ENCODE measurements at regions not wholly inside any gene's neighbourhood (a gene's known extent, or its start where the extent isn't known, plus 50 kb on each side); places are given as distances from the start of the nearest gene placed in this dataset.
"Not testable (repeated sequence)": the region's sequence is repeated elsewhere in the genome, so short reads cannot be mapped to it uniquely, and the experiment has no call there.

DNA sequence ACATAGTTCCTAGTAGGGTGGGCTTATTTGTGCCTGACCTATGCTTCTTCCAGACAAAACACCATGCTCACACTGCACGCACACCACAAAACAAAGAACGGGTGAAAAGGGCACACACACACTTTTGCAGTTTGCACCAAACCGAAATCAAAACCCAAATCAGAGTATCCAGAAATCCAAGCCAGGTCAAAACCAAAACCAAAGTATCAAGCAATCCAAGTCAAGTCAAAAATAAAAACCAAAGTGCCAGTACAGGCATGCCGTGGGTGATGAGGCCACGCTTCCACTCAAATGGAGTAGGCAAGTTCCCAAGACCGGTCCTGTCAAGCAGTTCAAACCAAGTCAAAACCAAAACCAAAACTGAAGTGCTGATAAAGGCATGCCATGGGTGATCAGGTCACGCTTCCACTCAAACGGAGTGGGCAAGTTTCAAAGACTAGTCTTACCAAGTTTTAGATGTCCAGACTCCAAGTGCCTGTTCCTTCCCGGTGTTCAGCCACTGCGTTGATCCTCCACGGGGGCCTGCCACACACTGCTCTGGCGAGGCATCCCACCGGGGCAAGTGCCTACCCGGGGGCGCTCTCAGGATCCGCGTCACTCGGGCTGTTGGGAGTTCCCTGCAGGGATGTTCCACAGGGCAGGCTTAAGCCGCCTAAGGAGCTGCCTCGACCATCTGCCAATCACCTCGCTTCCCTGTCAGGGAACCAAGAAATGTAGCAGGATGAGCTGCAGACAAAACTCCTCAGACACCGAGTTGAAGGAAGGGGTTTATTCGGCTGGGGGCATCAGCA is 184.5 kb upstream of the SGO1 start:
- DNase-seq = not testable (repeated sequence)

DNA sequence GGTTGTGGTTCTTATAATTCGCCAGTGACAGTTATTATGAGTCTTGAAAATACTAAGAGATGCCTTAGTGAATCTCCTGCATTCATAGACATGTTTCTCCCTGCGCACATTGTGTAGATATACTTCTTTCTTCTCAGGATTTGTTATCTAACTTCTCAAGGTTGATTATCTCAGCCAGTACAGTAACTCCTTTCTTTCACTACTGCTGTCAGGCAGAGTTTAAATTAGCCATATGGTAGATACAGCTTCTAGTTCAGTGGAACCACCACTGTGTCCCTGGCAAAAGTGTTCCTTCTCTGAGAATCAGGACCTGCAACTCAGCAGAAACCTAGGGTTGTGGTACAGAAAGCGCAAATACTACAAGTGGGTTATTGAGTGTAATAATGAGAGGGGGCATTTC is 175.0 kb upstream of the SGO1 start:
- no peak for DNase-seq

DNA sequence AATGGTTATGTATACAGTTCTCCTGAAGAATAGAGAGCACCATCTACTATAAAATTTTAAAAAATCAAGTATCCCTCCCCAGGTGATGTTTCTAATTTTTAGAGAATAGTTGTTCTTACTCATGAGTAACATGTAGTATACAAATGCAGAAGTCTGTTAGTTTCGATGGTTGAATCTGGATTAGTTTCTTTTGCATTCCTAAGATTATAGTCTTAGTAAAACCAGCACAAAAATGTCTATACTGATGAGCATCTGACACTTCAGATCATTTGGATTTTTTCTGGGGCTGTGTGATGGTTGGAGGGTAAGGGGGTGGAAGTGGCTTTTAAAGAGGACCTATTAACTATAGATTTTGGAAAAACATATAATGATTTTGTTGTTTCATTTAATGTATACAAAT is 167.3 kb upstream of the SGO1 start:
- DNase-seq = no peak

DNA sequence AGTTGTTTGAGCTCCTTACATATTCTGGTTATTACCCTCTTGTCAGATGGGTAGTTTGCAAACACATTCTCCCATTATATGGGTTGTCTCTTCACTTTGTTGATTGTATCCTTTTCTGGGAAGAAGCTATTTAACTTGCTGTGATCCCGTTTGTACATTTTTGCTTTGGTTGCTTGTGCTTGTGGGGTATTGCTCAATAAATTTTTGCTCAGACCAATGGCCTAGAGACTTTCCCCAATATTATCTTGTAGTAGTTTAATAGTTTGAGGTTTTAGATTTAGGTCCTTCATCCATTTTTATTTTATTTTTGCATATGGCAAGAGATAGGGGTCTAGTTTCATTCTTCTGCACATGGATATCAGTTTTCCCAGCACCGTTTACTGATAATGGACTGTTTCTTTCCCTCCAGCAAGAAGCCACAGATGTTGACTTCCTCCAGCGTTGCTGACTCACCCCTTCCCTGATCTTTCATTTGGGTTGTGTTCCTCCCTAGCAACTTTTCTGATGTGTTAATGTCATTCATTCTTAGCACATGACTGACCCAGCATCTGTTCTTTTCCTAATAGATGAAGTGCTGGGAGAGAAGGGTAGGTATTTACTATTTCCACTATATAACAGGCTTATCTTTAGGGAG is 166.7 kb upstream of the SGO1 start:
- no peak for DNase-seq

DNA sequence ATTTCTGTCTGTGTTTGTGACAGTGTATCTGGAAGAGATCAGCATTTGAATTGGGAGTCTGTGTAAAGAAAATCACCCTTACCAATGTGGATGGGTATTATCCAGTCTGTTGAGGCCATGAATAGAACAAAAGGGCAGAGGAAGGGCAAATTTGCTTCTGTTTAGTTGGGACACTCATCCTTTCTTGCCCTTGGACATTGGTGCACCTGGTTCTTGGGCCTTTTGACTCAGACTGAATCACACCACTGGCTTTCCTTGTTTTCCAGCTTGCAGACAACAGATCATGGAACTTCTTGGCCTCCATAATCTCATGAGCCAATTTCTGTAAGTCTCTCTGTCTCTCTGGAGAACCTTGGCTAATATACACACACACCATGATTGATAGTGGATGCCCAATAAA is 164.4 kb upstream of the SGO1 start:
- DNase-seq = no peak

DNA sequence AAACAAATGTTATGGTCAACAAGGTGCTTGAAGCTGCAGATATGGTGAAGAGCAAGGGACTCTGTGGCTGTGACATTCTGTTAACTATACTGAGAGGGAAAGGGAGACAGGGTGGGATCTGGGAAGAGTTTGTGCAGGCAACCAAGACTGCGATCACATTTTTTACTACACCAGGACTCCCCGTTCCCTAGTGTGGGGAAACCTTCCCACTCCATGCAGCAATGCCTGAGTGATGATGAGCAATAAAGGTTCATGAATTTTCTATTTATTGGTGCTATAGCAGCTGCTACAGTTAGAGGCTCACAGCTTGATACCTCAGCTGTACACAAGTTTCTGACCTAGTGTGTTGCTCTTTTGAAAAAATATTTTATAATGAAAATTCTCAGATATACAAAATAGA is 160.9 kb upstream of the SGO1 start:
- DNase-seq = no peak

DNA sequence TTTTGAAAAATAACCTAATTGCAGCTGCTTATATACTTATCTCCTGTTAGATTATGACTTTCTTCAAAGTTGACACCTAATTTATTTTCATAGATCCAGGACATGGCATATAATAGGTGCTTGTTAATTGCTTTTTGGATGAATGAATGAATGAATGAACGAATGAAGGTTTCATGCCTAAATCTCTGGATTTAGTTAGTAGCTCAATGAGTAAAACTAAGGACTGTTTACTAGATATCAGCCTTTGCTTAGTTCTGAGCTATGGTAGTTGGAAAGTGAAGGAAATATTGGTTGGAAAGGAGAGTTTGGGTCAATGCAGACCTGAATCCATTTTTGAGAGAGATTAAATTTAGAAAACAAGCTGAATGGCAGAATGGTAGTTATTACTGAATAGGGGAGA is 160.4 kb upstream of the SGO1 start:
- DNase-seq = no peak

DNA sequence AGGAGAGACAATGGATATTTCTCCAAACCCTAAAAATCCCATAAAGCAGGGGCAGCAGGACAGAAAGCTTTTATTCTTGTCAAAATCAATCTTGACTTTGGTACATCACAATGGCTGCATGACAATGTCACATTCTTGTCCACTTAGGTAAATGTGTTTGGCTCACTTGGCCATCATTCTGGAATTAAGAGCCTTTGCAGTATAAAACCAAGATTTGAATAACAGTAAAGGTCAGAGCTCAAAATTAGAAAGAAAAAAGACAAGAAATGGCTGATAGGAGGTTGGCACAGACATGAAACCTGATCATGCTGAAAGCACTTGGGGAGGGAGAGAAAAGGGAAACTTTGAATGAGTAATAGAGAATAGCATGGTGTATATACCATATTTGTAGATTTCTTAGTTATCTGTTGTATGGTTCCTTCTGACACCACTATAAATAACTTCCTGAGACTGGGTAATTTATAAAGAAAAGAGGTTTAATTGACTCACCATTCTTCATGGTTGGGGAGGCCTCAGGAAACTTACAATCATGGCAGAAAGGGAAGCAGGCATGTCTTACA is 158.5 kb upstream of the SGO1 start:
- DNase-seq = no peak

DNA sequence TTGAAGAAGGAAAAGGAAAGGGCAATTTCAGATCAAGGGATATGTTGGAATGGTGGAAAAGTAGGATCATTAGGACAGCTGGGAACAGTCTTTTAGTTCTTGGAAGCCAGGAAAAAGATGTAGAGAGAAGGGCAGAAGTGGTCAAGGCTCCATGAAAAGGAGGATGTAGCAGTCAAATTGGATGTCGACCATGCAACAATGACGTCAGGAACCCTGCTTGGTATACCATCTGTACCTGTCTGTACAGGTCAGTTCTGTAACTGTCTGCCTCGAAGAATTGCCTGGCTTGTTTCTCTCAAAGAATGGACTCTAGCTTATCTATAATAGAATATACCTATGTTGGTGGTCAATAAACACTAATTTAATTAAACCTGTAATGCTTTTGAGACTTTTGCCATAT is 157.8 kb upstream of the SGO1 start:
- no peak for DNase-seq

DNA sequence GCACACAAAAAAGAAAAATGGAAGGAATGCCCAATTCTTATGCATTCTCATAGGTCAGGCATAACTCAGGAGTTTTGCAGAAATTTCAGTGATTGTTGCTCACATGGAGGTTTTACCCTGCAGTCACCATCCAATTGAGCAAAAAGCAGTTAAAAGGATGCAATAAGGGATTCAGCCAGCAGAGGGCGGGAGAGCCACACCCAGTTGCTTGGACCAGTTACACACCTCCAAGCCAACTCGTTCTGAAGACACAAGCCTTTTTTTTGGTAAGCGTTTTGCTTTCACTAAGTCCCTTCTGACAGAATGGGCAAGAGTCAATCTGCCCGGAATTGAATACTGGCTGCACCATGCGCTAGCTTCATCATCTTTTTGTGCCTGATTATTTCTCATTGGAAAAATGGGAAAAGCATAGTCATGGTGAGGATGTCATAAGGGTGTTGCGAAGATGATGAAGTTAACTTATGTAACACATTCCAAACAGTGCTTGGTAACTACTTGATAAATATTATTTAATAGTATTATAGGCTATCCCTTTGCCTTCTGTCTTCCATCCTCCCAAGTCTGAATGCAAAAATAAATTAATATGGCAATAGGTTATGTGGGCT is 154.4 kb upstream of the SGO1 start:
- DNase-seq = peak; percentile 36

DNA sequence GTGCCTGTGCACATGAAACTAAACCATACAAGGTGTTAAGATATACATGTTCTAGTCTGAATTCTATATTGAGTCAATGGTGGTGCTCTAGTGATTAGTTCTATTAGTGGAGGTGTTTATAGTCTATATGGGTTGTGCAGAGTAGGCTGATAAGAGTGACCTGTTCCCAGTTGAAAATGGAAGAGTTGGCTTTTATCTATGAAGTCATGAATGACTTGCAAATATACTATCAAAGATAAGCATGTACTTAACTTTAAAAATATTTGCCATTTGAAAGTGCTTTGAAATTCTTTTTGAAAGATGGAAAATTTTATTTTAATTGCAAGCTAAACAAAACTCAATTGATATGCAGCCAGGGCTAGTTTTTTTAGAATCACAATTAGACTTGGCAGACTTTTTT is 150.6 kb upstream of the SGO1 start:
- DNase-seq = no peak

DNA sequence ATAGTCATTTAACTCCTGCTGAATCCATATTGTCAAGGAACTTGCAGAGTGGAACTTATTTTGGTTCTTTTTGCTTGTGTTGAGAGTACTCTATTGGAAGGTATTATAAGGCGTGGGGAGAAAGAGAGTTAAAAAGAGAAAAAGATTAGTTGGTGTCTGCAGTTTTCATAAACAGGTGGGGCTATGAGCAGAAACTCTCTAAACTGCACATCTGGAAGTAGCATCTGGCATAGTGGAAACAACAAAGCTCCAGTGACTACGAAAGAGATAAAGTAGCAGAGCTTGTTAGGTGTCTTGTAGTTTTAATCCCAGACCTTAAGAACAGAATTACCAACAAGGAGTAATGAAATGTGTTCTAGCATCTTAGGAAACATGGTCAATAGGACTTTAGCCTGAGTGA is 148.8 kb upstream of the SGO1 start:
- DNase-seq = no peak

DNA sequence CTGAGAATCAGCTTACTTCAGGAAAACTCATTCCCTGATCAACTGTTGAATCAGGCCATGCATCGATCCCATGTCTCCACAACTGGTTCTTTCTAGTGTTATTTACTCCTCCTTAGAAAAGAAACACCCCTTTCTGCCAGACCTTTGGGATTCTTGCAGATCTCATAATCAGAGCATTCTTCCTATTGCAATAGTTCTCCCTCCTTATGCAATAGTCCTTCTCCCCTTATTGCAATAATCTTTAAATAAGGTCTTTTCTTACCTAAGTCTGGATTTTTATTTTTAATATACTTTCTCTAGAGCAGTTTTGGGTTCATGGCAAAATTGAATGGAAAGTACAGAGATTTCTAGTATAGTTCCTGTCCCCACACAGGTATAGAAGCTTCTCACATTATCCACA is 141.9 kb upstream of the SGO1 start:
- no peak for DNase-seq

DNA sequence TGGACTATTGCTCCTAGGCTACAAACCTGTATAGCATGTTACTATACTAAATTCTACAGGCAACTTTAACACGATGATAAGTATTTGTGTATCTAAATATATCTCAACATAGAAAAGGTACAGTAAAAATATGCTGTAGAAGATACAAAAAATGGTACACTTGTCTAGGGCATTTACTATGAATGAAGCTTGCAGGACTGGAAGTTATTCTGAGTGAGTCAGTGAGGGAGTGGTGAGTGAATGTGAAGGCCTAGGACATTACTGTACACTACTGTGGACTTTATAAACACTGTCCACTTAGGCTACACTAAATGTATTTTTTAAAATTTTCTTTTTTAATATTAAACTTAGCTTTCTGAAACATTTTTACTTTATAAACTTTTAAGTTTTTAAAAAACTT is 140.5 kb upstream of the SGO1 start:
- no peak for DNase-seq

DNA sequence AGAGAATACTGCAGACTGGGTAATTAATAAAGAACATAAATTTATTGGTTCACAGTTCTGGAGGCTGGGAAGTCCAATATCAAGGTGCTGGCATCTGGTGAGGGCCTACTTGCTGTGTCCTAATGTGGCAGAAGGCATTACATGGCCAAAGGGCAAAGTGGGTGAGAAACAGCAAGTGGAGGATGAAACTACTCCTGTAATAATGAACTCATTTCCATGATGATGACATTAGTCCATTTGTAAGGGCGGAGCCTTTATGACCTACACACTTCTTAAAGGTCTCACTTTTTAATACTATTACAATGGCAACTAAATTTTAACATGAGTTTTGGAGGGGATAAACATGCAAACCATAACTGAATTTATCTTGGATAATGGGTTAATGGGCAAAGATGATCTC is 139.6 kb upstream of the SGO1 start:
- DNase-seq = no peak

DNA sequence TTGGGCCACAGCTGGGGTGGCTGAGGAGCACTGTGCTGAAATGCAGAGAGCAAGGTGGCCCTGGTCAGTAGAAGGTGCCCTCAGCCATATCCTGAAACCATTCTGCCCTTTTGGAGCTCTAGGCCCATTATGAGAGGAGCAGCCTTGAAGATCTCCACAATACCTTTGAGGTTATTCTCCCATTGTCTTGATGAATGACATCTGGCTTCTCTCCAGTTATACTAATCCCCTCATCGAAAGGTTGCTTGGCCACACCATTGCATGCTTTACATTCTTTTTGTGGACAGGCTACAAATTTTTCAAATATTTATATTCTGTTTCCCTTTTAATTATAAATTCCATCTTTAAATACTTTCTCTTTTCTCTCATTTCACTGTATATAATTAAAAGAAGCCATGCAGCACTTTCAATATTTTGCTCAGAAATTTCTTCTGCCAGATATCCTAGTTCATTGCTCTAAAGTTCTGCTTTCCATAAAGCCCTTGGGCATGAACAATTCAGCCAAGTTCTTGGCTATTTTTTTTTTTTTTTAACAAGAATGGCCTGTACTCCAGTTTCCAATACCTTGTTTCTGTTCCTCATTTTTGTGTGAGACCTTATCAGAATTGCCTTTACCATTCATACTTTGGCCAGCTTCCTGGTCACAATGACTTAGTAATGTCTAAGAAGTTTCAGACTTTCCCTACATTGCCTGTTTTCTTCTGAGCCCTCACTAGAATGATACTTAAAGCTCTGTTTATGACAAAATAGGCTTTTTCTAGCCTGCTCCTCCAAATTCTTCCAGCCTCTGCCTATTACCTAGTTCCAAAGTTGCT is 138.9 kb upstream of the SGO1 start:
- DNase-seq = no peak

DNA sequence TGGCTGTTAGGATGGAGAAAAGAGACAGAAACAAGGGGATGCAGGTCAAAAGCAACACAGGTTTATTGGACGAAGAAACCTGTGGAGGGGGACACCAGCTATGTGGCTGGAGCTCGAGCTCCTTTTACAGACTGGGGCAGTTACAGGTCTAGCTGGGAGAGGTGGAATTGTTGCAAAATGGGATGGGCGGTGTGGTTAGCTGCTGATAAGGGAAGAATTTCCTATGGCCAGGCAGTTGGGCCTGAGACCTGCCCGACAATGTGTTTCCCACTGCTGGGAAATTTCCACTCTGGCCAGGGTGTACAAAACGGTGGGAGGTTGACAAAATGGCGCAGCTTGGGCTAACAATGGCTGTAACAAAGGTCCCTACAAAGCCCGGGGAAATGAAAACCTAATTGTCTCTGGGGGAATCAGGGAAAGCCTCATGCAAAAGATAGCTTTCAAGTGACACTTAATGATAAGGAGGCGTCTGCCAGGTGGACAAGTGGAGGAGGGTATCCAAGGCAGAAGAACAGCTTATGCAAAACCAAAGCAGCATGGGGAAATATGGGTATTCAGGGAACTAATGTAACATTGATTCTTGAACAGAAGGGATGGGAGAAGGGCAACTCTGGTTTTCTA is 137.4 kb upstream of the SGO1 start:
- no peak for DNase-seq

DNA sequence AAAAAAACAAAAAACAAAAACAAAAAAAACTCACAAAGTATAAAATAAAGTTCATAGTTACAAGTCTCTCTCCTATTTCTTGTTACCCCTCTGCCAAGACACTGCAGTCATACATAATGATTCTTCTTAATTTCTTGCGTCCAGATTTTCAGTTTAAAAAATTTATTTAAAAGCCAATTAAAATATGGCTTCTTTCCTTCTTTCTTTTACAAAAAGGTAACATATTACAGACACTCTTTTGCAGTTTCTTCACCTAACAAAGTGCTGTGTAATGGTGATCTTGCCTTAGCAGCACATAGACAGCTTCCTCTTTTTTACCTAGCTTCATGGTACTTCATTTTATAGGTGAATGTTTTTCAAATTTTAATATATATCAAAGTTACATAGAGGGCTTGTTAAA is 136.1 kb upstream of the SGO1 start:
- no peak for DNase-seq

DNA sequence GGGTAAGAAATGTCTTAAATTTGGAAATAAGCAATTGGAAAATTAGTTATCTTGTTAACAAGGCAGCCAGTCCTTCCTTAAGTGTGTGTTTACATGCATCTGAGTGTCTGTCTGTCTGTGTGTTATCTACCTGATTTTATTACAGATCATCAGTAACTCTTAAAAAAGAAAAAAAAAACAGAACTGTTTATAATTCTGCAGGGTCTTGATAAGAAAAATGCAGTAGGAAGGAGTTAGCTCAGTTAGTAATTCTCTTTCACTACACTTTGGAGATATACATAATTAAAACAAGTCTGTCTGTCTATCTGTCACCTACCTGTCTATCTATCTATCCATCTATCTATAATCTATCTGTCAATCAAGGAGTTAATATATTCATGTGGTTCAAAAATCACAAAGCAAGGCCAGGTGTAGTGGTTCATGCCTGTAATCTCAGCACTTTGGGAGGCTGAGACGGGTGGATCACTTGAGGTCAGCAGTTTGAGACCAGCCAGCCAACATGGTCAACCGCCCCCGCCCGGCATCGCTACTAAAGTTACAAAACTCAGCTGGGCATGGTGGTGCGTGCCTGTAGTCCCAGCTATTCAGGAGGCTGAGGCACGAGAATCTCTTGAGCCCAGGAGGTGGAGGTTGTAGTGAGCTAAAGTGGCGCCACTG is 135.5 kb upstream of the SGO1 start:
- no peak for DNase-seq

DNA sequence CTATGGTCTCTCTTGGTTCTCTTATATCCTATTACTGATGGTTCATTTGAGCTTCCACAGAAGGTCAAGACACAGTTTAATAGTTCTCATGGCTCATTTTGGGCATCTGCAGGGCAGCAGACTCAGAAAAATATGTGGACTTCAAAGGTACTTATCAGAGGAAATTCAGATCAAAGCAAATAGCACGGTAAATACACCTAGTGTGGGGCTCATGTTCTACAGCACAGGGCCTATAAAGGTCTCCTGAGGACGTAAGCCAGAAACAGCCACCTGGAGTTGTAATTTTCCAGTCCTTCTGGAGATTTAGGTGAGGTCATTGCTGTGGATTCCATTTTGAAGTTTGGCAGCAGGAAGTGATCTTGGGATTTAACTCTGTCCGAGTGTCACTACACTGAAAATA is 134.5 kb upstream of the SGO1 start:
- DNase-seq = no peak

DNA sequence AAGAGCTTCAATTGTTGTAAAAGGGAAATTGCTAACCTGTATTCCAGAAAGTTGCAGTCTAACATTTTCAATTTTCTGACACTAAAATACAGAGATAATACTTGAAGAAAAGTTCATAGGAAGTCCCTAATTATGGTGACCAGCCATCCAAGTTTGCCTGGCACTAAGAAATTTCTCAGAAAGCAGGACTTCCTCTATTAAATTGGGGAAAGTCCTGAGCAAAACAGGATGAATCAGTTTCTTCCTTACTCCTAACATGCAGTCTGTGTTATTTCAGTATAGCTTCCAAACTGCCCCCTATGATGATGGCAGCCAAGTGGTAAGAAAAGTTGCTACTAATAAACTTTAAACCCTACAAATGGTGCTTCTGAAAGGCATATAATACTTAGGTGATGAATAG is 133.5 kb upstream of the SGO1 start:
- no peak for DNase-seq

DNA sequence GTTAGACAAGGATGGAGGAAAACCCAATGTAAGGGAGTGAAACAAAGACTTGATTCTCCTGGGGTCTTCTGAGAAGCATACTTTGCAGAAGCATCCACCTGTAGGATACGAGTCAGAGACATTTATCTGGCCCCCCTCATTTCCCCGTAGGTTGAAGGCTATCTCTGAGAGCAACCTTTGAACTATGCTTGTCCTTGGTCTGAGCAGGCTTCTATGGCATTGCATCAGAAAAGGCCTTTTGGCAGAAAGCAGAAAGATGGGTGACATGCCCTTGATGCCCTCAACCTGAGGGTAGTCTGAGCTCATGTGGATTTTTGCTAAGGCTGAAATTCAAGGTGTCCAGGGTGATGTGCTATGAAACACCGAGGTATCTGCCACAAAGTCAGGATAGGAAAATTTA is 131.6 kb upstream of the SGO1 start:
- DNase-seq = no peak
